ENCODE measurements at regions not wholly inside any gene's neighbourhood (a gene's known extent, or its start where the extent isn't known, plus 50 kb on each side); places are given as distances from the start of the nearest gene placed in this dataset.

DNA sequence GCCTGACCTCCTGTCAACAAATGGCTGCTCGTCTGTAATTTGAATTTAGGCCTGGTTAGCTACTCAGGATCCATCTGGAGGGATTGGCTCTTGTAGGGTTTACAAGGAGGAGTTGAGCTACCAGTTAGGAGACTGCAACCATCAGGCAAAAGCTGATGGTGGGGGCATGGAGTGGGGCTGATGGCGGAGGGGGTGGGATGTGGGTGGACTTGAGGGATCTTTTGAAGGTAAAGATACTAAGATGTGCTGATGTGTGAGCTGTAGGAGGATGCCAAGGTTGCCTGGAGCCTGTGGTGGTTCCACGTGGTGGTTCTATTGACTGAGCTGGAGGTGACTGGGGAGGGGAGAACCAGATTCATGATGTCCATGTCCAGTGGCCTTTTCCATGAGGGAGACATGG lies 240.7 kb downstream of the LPIN1 start:
- TF ChIP-seq POLR2A (IDR thresholded peaks at IDR 0.05; ENCODE audit: low read depth, low read length) (no peak), TAF1 (IDR thresholded peaks at IDR 0.05; ENCODE audit: borderline replicate concordance, low read depth, low read length) (no peak)
